ENCODE measurements at regions not wholly inside any gene's neighbourhood (a gene's known extent, or its start where the extent isn't known, plus 50 kb on each side); places are given as distances from the start of the nearest gene placed in this dataset.
"Not testable (repeated sequence)": the region's sequence is repeated elsewhere in the genome, so short reads cannot be mapped to it uniquely, and the experiment has no call there.

DNA sequence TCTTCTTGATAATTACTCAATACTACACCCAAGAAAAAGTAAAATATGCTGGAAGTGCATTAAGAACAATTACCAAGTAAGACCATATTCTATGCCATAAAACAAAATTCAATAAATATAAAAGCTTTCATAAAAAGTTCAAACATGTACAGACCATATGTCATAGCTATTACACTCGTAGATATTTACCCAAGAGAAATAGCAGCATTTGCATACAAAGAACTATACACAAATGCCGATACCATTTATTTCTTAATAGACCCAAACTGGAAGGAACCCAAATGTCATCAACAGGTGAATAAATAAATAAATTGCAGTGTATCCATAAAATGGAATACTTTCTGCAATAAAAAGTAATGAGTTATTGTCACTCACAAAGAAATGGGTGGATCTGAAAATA lies 78.3 kb upstream of the SLC16A7 start:
- DNase-seq (ENCODE audit: low read depth in 3 of 3): no peak

DNA sequence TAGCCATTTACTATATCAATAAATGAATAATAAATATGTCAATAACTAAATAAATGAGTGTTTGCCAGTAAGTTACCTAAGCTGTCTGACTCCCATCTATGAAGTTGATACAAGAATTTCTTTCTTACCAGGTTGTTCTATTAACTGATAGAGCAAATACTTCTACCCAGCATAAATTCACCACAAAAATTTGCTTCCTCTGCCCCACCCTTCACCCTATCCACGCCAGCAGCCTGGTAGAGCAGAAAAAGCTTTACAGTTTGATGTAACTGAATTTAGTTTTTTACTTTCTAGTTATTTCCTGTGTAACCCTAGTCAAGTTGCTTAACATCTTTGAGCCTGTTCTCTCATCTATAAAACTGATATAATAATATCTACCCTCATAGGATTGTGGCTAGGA lies 94.9 kb upstream of the SLC16A7 start:
- no peak for DNase-seq (ENCODE audit: low read depth in 3 of 3)

DNA sequence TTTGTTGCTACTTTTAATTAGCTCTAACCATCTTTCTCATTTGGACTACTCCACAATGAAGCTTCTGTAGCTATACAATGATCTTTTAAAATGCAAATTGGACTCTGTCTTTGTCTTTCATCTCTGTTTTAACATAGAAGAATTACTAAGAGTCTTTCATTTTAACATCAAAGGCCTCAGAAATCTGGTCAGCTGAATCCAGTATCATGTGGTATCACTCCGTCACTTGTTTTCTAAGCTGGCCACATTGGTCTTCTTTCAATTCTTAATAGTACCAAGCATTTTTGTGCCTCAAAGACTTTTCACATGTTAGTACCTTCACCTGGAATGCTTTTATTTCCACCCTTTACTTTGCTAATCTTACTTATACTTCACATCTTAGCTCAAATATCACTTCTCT lies 95.5 kb upstream of the SLC16A7 start:
- DNase-seq (ENCODE audit: low read depth in 3 of 3): no peak

DNA sequence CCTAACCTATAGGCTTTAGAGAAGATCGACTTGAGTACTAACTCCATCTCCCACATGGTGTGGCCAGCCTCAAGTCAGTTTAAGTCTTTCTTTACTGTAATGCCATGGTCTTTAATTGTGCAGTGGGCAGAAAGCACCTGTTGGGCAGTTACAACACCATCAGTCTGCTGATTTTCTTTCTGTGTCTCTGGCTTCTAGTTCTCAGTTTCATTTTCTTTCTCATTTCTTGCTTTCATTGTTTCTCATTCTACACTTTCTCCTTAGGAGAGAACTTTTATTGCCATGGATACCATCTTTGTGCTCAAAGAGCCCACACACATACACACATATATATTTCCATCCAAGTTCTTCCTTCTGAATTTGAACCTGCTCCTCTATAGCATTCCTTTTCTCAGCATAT lies 96.1 kb upstream of the SLC16A7 start:
- DNase-seq (ENCODE audit: low read depth in 3 of 3): no peak

- DNase-seq (ENCODE audit: low read depth in 3 of 3): no peak
Measured at GRCh38 chr12:59494617-59495016, 101.2 kb upstream of the SLC16A7 start.

DNA sequence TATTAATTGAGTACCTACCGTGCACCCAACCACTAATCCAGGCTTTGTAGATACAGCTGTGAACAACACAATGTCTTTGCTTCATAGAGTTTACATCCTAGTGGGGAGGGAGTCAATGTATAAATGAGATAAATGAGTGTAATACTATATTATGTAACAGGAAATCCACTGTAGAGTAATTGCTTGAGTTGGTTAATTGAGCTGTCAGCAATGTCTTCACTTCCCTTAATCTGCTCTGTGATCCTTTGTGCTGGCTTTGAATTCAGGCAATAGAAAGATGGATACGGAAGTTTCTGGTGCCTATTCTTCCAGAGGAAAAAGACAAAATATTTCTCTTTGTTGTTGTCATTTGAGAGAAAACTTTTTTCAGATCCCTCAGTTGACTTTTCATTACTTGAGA lies 104.0 kb upstream of the SLC16A7 start:
- DNase-seq (ENCODE audit: low read depth in 3 of 3): no peak

DNA sequence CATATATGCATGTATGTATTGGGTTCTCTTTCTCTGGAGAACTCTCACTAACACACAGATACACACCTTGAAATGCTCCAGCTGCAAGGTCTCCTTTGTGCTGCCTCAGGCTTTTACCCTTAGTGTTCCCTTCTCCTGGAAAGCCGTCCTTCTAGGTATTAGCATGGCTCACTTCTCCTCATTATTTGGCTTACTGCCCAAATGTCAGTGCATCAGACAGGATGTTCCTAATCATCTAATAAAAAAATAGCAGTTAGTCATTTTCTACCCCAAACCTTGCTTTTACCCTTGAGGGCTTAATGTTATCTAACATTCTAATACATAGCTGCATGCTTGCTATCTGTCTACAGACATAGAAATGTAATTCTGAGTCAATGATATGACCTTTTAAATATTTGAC lies 109.0 kb upstream of the SLC16A7 start:
- DNase-seq (ENCODE audit: low read depth in 3 of 3): no peak

DNA sequence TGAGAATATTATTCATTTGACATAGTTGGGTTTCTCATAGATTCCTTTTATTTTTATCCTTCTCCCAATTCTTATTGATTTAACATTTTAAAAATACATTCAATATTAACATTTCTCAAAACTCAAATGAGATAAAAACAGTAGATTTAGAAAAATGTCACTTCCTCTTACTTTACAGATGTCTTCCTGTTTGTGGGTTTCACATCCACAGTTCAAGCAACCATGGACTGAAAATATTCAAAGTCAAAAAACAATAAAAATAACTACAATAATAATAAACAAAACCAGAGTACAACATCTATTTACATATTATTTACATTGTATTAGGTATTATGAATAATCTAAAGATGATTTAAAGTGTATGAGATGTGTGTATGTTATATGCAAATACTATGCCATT lies 111.3 kb upstream of the SLC16A7 start:
- no peak for DNase-seq (ENCODE audit: low read depth in 3 of 3)

DNA sequence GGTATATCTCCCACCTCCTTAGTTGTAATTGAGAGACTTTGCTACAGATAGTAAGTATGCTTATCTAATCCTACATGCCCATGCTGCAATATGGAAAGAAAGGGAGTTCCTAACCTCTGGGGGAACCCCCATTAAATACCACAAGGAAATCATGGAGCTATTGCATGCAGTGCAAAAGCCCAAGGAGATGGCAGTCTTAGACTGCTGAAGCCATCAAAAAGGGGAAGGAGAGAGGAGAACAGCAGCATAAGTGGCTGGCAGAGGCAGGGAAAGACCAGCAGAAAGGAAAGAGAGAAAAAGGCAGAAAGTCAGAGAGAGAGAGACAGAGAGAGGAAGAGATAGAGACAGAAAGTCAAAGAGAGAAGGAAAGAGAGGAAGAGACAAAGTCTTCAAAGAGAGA lies 121.6 kb upstream of the SLC16A7 start:
- not testable (repeated sequence) for DNase-seq (ENCODE audit: low read depth in 3 of 3)

GRCh38 chr12:59472273-59472672 lies 123.6 kb upstream of the SLC16A7 start:
- DNase-seq (ENCODE audit: low read depth in 3 of 3): no peak

DNA sequence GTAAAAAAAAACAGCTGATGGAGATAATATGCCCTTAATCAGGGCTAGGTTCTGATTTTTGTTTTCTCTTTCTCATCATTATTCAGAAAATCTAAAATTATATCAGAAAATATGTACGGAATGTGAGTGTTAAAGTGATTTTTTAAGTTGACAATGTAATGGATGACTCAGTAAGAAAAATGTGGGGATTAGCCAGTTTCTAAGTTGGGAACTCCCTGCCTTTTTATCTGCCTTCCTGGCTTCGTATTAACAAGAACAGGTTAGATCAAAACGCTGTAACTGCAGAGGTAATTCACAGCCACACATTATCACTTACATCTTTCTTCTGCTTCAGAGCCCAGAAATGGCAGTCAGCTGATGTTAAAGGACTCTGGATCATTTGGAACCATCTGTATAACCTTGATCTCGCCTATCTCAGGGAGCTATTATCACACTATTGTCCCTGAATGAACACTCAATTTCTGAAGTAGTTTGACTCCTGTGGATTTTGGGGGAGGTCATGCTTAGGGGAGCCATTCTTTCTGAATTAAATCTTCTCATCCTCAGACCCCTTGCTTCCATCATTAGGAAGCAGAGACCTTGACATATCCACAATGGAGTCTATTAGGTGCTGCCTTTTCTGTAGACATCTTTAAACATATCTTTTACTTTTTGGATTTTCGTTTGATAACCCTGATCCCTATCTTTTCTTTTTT lies 135.7 kb upstream of the SLC16A7 start:
- no peak for DNase-seq (ENCODE audit: low read depth in 3 of 3)

DNA sequence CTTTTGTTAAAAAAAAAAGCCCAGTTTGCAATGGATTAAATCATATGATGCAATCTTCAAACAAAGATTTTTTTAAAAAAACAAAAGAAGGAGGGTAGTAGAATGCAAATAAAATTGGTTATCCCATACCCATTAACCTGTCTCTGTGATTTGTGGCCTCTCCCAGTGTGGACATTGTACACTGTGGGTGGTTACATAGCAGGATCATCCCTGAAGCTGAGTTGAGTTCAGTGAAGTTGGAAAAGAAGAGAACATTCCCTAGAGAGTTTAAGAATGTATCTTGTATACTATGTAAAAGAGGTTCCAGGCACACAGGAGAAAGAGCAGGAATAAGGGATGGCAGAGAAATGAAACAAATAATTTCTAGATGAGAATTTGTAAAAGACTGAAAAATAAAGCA lies 142.4 kb upstream of the SLC16A7 start:
- no peak for DNase-seq (ENCODE audit: low read depth in 3 of 3)

- no peak for DNase-seq (ENCODE audit: low read depth in 3 of 3)
Measured at GRCh38 chr12:59452746-59453145, 143.1 kb upstream of the SLC16A7 start.

GRCh38 chr12:59452259-59452658 lies 143.6 kb upstream of the SLC16A7 start:
- DNase-seq (ENCODE audit: low read depth in 3 of 3): no peak

- DNase-seq (ENCODE audit: low read depth in 3 of 3): no peak
Measured at GRCh38 chr12:59446116-59446515, 149.7 kb upstream of the SLC16A7 start.

DNA sequence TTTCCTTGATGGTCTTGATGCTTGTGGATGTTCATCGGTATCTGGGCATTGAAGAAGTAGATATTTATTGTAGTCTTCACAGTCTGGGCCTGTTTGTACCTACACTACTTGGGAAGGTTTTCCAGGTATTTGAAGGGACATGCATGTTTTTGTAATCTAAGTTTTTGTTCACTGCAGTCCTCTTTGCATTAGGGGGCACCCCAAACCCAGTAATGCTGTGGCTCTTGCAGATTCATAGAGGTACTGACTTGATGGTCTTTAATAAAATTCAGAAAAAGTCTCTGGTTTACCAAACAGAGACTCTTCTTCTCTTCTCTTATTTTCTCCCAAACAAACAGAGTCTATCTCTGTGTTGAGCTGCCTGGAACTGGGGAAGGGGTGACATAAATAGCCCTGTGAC lies 150.9 kb upstream of the SLC16A7 start:
- no peak for DNase-seq (ENCODE audit: low read depth in 3 of 3)

DNA sequence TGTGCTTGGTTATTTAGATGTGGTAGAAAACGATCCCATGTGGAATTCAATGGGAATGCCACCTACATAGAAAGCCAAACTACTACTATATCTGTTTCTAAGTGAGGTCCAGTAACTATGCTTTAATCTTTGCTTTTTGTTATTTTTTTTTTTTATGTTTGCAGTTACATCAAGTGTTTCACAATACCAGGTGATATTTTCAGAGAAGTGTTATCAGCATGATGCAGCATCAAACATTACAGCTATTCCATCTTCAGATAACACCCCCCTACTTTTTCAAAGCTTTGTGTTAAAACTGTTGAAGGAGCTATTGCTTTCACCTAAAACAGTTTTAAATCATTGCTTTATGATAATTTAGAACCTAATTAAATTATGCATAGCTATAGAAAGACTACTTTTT lies 163.8 kb upstream of the SLC16A7 start:
- DNase-seq (ENCODE audit: low read depth in 3 of 3): no peak

GRCh38 chr12:59431266-59431665 lies 164.6 kb upstream of the SLC16A7 start:
- DNase-seq (ENCODE audit: low read depth in 3 of 3): no peak

DNA sequence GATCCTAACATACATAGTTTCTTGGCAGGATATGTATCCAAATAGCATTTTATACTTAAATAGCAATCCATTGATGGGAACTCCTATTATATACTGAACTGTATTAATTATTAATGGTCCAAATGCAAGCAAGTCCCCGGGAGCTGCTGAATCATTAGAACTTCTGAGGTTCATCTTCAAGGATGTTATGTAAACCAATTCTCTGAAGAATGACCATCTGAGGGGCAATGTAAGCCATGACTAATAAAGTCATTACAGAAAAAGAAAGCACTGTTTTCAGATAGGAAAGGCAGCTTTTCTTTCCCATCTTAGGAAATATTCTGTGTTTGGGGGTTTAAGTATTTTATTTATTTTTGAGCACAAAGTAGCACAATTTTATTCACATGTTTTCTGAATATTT lies 166.1 kb upstream of the SLC16A7 start:
- no peak for DNase-seq (ENCODE audit: low read depth in 3 of 3)

DNA sequence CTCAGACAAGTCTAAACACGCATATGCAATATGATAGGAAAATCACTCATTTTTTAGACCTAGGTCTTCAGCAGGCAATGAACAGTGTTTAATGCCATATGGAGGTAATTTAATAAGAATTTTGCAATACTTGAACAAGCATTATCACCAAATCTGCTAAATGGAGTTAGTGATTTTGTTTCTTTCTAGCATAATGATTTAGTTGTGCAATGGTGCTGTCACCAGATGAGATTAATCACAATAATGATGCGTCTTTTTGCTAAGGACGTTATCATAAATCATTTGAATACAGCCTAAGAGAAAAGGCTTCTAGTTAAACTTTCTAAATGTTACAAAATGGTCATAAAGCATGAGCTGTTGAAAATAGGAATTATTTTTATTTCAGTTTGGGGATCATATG lies 170.0 kb upstream of the SLC16A7 start:
- no peak for DNase-seq (ENCODE audit: low read depth in 3 of 3)

GRCh38 chr12:59424666-59425065 lies 171.2 kb upstream of the SLC16A7 start:
- DNase-seq (ENCODE audit: low read depth in 3 of 3): not testable (repeated sequence)

DNA sequence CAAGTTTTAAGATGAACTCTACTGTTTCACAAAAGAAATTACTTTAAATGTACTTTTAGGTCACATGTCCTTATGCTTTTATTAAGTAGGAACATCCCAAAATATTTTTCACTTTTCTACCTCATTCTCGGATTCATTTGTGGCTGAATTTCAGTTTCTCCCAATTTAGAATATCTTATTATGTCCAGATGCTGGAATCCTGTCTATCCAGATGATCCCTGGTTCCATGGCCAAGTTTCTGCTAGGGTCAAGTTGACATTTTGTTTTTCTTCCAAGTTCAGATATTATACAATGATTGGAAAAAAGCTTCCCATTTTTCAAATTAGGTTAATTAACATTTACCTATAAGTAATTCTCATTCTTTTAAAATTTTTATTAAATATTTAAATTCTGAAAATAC lies 181.8 kb upstream of the SLC16A7 start:
- DNase-seq (ENCODE audit: low read depth in 3 of 3): no peak

DNA sequence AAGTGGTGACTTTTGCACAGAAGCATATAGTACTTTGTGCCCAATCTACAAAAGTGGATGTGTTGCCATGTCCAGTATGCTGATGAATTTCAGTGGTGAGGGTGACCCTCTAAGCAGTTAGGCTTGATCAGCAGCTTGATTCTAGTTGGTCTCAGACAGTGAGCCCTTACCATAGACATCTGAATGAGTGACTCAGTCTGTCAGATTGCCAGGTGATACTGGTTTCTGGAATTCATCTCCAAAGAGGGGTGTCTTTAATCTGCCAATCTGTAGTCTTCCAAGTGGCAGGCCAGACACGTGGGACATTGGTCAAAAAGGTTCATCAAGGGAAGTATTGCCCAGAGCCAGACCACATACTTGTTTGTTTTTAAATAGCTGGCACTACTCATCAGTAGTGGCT lies 187.4 kb upstream of the SLC16A7 start:
- DNase-seq (ENCODE audit: low read depth in 3 of 3): no peak

- DNase-seq (ENCODE audit: low read depth in 3 of 3): no peak
Measured at GRCh38 chr12:59407799-59408198, 188.0 kb upstream of the SLC16A7 start.
